ENCODE measurements at regions not wholly inside any gene's neighbourhood (a gene's known extent, or its start where the extent isn't known, plus 50 kb on each side); places are given as distances from the start of the nearest gene placed in this dataset.

- TF ChIP-seq, protein P1, sequence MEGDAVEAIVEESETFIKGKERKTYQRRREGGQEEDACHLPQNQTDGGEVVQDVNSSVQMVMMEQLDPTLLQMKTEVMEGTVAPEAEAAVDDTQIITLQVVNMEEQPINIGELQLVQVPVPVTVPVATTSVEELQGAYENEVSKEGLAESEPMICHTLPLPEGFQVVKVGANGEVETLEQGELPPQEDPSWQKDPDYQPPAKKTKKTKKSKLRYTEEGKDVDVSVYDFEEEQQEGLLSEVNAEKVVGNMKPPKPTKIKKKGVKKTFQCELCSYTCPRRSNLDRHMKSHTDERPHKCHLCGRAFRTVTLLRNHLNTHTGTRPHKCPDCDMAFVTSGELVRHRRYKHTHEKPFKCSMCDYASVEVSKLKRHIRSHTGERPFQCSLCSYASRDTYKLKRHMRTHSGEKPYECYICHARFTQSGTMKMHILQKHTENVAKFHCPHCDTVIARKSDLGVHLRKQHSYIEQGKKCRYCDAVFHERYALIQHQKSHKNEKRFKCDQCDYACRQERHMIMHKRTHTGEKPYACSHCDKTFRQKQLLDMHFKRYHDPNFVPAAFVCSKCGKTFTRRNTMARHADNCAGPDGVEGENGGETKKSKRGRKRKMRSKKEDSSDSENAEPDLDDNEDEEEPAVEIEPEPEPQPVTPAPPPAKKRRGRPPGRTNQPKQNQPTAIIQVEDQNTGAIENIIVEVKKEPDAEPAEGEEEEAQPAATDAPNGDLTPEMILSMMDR (IDR thresholded peaks at IDR 0.05), result no peak
- TF ChIP-seq ZFX (IDR thresholded peaks at IDR 0.05; ENCODE audit: borderline replicate concordance), result no peak
Observed at GRCh38 chr15:46917721-46918252, 799.5 kb upstream of the SEMA6D start.
